HCT116 (cell line): ENCODE measurements at regions not wholly inside any gene's neighbourhood (a gene's known extent, or its start where the extent isn't known, plus 50 kb on each side); places are given as distances from the start of the nearest gene placed in this dataset.

ENCODE experiments used
- ATAC-seq: fragments of 200-7000 bp; cut with Tn5 transposase; 2 replicates; pipeline ENCODE4 v1.9.1; 2020; ENCODE audit warnings: mild to moderate bottlenecking, moderate library complexity
- BruUV-seq: library from RNA; stranded (reverse); fragments of 400-500 nt; replicated peaks from 2 replicates; lab custom pipeline; 2021; lab: Mats Ljungman, UMichigan
- CTCF ChIA-PET: fragments of 300-600 bp; sonication (Branson Sonifier 250); formaldehyde crosslinking; loops from one replicate; lab custom pipeline; 2021; ENCODE audit warnings: antibody characterized with exemption; lab: Charles Lee
- POLR2A ChIA-PET: fragments of 300-600, 350-600 bp; sonication (Branson Sonifier 250); formaldehyde crosslinking; loops from one replicate; lab custom pipeline; 2021; ENCODE audit warnings: antibody characterized with exemption; lab: Charles Lee
- RAD21 ChIA-PET, 2 experiments: fragments of 300-600 bp; sonication (Branson Sonifier 250); formaldehyde crosslinking; loops; one replicate each; lab custom pipeline; 2023; ENCODE audit warnings: low total read pairs in 2 of 2; ENCODE audit not compliant: uncharacterized antibody in 2 of 2, unreplicated experiment in 2 of 2, low non-redundant PET in 1 of 2; lab: Charles Lee
- DNase-seq: peaks from one replicate; pipeline ENCODE4 v3.0.0-alpha.2; 2010; ENCODE audit warnings: low read depth, low spot score
- H2AFZ ChIP-seq: fragments of 200-600 bp; shearing (Covaris generic), sonication (generic); 2 replicates; pipeline ENCODE4 v1.6.1; 2017; ENCODE audit warnings: low read depth, mixed run types, mixed read lengths, antibody characterized with exemption, low read length; ENCODE audit not compliant: poor library complexity, severe bottlenecking
- H3K27ac ChIP-seq: 2 replicates; pipeline ENCODE4 v1.5.1; 2012; ENCODE audit warnings: low read depth, low read length
- H3K27me3 ChIP-seq: fragments of 200-600 bp; sonication (generic); 2 replicates; pipeline ENCODE4 v1.6.1; 2016; ENCODE audit warnings: mixed run types, low read length, mixed read lengths; ENCODE audit not compliant: insufficient read depth
- H3K36me3 ChIP-seq, 2 experiments: fragments of 200-500 bp in 1 of 2; fragments of 200-600 bp in 1 of 2; sonication (Bioruptor generic) in 1 of 2; sonication (generic) in 1 of 2; 2 replicates each; pipeline versions ENCODE4 v1.5.1 to v1.6.1; 2014 to 2016; ENCODE audit warnings: low read length in 2 of 2, inconsistent platforms in 1 of 2, mixed read lengths in 1 of 2, mixed run types in 1 of 2; ENCODE audit not compliant: insufficient read depth in 2 of 2, control insufficient read depth in 1 of 2
- H3K4me1 ChIP-seq, 2 experiments: fragments of 200-600 bp in 1 of 2; sonication (generic) in 1 of 2; 2 replicates each; pipeline versions ENCODE4 v1.5.1 to v1.6.1; 2012 to 2017; ENCODE audit warnings: low read length in 2 of 2, inconsistent platforms in 1 of 2, mild to moderate bottlenecking in 1 of 2, mixed read lengths in 1 of 2, mixed run types in 1 of 2, moderate library complexity in 1 of 2; ENCODE audit not compliant: insufficient read depth in 2 of 2, control insufficient read depth in 1 of 2
- H3K4me2 ChIP-seq: fragments of 200-600 bp; sonication (generic); 2 replicates; pipeline ENCODE4 v1.6.1; 2017; ENCODE audit warnings: mixed run types, low read length, mixed read lengths
- H3K4me3 ChIP-seq, 2 experiments: fragments of 200-600 bp in 1 of 2; sonication (generic) in 1 of 2; replicated peaks in 1 of 2; 2 replicates each; pipeline ENCODE4 v1.5.1; 2011 to 2016; ENCODE audit warnings: low read length in 2 of 2, control low read depth in 1 of 2, low read depth in 1 of 2, mild to moderate bottlenecking in 1 of 2, mixed read lengths in 1 of 2, mixed run types in 1 of 2
- H3K79me2 ChIP-seq: fragments of 200-600 bp; sonication (generic); 2 replicates; pipeline ENCODE4 v1.6.1; 2017; ENCODE audit warnings: mild to moderate bottlenecking, mixed run types, low read length, moderate library complexity, mixed read lengths; ENCODE audit not compliant: insufficient read depth
- H3K9ac ChIP-seq: fragments of 200-600 bp; sonication (generic); 2 replicates; pipeline ENCODE4 v1.6.1; 2016; ENCODE audit warnings: low read length, mixed read lengths
- H3K9me2 ChIP-seq: fragments of 200-600 bp; sonication (generic), shearing (Covaris generic); 2 replicates; pipeline ENCODE4 v1.6.1; 2017; ENCODE audit warnings: mixed run types, mild to moderate bottlenecking, moderate library complexity; ENCODE audit not compliant: insufficient read depth
- H3K9me3 ChIP-seq, 2 experiments: fragments of 200-500 bp in 1 of 2; fragments of 200-600 bp in 1 of 2; sonication (Bioruptor generic) in 1 of 2; sonication (generic) in 1 of 2; 2 replicates each; pipeline ENCODE4 v1.6.1; 2014 to 2017; ENCODE audit warnings: low read length in 2 of 2, mixed read lengths in 2 of 2, inconsistent platforms in 1 of 2, low read depth in 1 of 2, mild to moderate bottlenecking in 1 of 2, mixed run types in 1 of 2, moderate library complexity in 1 of 2; ENCODE audit not compliant: control insufficient read depth in 1 of 2, insufficient read depth in 1 of 2
- H4K20me1 ChIP-seq: fragments of 200-600 bp; sonication (generic), shearing (Covaris generic); 2 replicates; pipeline ENCODE4 v1.6.1; 2017; ENCODE audit warnings: mixed run types, mild to moderate bottlenecking, moderate library complexity; ENCODE audit not compliant: insufficient read depth
- CBX3 ChIP-seq: IDR thresholded peaks from 2 replicates; pipeline ENCODE4 v1.6.1; 2012; ENCODE audit warnings: low read depth
- CEBPB ChIP-seq: IDR thresholded peaks from 2 replicates; pipeline ENCODE4 v1.6.1; 2012; ENCODE audit warnings: low read depth
- EGR1 ChIP-seq: IDR thresholded peaks from 2 replicates; pipeline ENCODE4 v1.6.1; 2012; ENCODE audit warnings: low read depth
- ELF1 ChIP-seq: IDR thresholded peaks from 2 replicates; pipeline ENCODE4 v1.6.1; 2012; ENCODE audit warnings: low read depth, borderline replicate concordance
- EZH2phosphoT487 ChIP-seq: fragments of 200-600 bp; IDR thresholded peaks from 2 replicates; pipeline ENCODE4 v1.6.1; 2018; ENCODE audit warnings: antibody characterized with exemption, borderline replicate concordance
- FOSL1 ChIP-seq: IDR thresholded peaks from 2 replicates; pipeline ENCODE4 v1.6.1; 2012; ENCODE audit warnings: low read depth
- JUND ChIP-seq: IDR thresholded peaks from 2 replicates; pipeline ENCODE4 v1.6.1; 2012
- POLR2A ChIP-seq: IDR thresholded peaks from 2 replicates; pipeline ENCODE4 v1.7.0; 2011; ENCODE audit warnings: borderline replicate concordance; ENCODE audit not compliant: insufficient read depth, insufficient read length; ENCODE audit errors: extremely low read depth
- POLR2AphosphoS5 ChIP-seq: IDR thresholded peaks from 2 replicates; pipeline ENCODE4 v1.6.1; 2011; ENCODE audit warnings: mild to moderate bottlenecking, low read depth, low read length, moderate library complexity
- SIN3A ChIP-seq: IDR thresholded peaks from 2 replicates; pipeline ENCODE4 v1.6.1; 2012; ENCODE audit warnings: low read depth
- SP1 ChIP-seq: IDR thresholded peaks from 2 replicates; pipeline ENCODE4 v1.6.1; 2012; ENCODE audit warnings: low read depth
- TCF7L2 ChIP-seq: IDR thresholded peaks from 2 replicates; pipeline ENCODE4 v1.7.0; 2011; ENCODE audit warnings: borderline replicate concordance, inconsistent platforms; ENCODE audit not compliant: insufficient read depth, insufficient read length; ENCODE audit errors: extremely low read depth
- YY1 ChIP-seq: IDR thresholded peaks from 2 replicates; pipeline ENCODE4 v1.6.1; 2011; ENCODE audit warnings: low read length, low read depth, moderate library complexity, mild to moderate bottlenecking; ENCODE audit not compliant: insufficient replicate concordance; ENCODE audit errors: extremely low read depth
- ZFX ChIP-seq: fragments of 450-650 bp; IDR thresholded peaks from 2 replicates; pipeline ENCODE4 v1.6.1; 2017
- ZNF274 ChIP-seq: fragments of 200-500 bp; sonication (Bioruptor generic); IDR thresholded peaks from 2 replicates; pipeline ENCODE4 v1.6.1; 2014; ENCODE audit warnings: mild to moderate bottlenecking, low read depth, low read length, inconsistent platforms
- intact Hi-C: fragments of 100-400 bp; cut with micrococcal nuclease; formaldehyde crosslinking; loops from 2 replicates; pipeline ENCODE4 v1.10.0; 2022
- TF ChIP-seq, protein P1 (sequence below): IDR thresholded peaks from 2 replicates; pipeline ENCODE4 v1.6.1; 2012
- TF ChIP-seq, protein P2 (sequence below), 3 experiments: fragments of 200-600 bp in 1 of 3; sonication (generic) in 1 of 3; IDR thresholded peaks in 2 of 3; conservative IDR thresholded peaks in 1 of 3; 2 replicates each; pipeline ENCODE4 v1.5.1; 2012 to 2017; ENCODE audit warnings: low read depth in 2 of 3, low read length in 2 of 3, antibody characterized with exemption in 1 of 3, borderline replicate concordance in 1 of 3, control low read depth in 1 of 3, mild to moderate bottlenecking in 1 of 3, mixed read lengths in 1 of 3, mixed run types in 1 of 3, moderate library complexity in 1 of 3; ENCODE audit not compliant: insufficient read depth in 1 of 3
- TF ChIP-seq, protein P3 (sequence below): IDR thresholded peaks from 2 replicates; pipeline ENCODE4 v1.6.1; 2011; ENCODE audit warnings: mild to moderate bottlenecking, low read length, moderate library complexity; ENCODE audit not compliant: insufficient replicate concordance; ENCODE audit errors: extremely low read depth
- TF ChIP-seq, protein P4 (sequence below): IDR thresholded peaks from 2 replicates; pipeline ENCODE4 v1.6.1; 2012

- Histone ChIP-seq H3K27me3 (peaks cover 9% of the 10 kb centered on the region; the same call in 1 of the 2 replicates), H2AFZ (no peak overlapping the region), H3K4me3 (no peak overlapping the region), H3K36me3 (no peaks in the 10 kb centered on the region), H3K79me2 (no peaks in the 10 kb centered on the region), H3K9me3 (no peaks in the 10 kb centered on the region), H3K9me2 (no peaks in the 10 kb centered on the region), H3K4me1 (no peaks in the 10 kb centered on the region), H3K27ac (no peak overlapping the region), H4K20me1 (no peaks in the 10 kb centered on the region), H3K4me2 (no peak overlapping the region), H3K9ac (no peak overlapping the region)
- intact Hi-C loops = no loop called here
- ChIA-PET POLR2A (no interaction called here), RAD21 (no interaction called here), CTCF (no interaction called here)
- ATAC-seq (no peak), DNase-seq (no peak)
- no TSS peak for BruUV-seq
- no peak for TF ChIP-seq ZNF274
- no peak for TF ChIP-seq YY1
- TF ChIP-seq ZFX = no peak
- TF ChIP-seq ELF1 = no peak
- no peak for TF ChIP-seq CEBPB
- TF ChIP-seq, protein P1, sequence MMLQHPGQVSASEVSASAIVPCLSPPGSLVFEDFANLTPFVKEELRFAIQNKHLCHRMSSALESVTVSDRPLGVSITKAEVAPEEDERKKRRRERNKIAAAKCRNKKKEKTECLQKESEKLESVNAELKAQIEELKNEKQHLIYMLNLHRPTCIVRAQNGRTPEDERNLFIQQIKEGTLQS = no peak
- no peak for TF ChIP-seq POLR2AphosphoS5
- no peak for TF ChIP-seq CBX3
- no peak for TF ChIP-seq POLR2A
- TF ChIP-seq JUND = no peak
- no peak for TF ChIP-seq SIN3A
- TF ChIP-seq, protein P2, sequence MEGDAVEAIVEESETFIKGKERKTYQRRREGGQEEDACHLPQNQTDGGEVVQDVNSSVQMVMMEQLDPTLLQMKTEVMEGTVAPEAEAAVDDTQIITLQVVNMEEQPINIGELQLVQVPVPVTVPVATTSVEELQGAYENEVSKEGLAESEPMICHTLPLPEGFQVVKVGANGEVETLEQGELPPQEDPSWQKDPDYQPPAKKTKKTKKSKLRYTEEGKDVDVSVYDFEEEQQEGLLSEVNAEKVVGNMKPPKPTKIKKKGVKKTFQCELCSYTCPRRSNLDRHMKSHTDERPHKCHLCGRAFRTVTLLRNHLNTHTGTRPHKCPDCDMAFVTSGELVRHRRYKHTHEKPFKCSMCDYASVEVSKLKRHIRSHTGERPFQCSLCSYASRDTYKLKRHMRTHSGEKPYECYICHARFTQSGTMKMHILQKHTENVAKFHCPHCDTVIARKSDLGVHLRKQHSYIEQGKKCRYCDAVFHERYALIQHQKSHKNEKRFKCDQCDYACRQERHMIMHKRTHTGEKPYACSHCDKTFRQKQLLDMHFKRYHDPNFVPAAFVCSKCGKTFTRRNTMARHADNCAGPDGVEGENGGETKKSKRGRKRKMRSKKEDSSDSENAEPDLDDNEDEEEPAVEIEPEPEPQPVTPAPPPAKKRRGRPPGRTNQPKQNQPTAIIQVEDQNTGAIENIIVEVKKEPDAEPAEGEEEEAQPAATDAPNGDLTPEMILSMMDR (IDR thresholded peaks at IDR 0.05 in 2 of 3, conservative IDR thresholded peaks at IDR 0.05 in 1 of 3; ENCODE audit: borderline replicate concordance in 1 of 3, insufficient read depth in 1 of 3, low read depth in 2 of 3, low read length in 2 of 3) = no peak
- no peak for TF ChIP-seq TCF7L2
- no peak for TF ChIP-seq SP1
- TF ChIP-seq EZH2phosphoT487 = no peak
- TF ChIP-seq, protein P3, sequence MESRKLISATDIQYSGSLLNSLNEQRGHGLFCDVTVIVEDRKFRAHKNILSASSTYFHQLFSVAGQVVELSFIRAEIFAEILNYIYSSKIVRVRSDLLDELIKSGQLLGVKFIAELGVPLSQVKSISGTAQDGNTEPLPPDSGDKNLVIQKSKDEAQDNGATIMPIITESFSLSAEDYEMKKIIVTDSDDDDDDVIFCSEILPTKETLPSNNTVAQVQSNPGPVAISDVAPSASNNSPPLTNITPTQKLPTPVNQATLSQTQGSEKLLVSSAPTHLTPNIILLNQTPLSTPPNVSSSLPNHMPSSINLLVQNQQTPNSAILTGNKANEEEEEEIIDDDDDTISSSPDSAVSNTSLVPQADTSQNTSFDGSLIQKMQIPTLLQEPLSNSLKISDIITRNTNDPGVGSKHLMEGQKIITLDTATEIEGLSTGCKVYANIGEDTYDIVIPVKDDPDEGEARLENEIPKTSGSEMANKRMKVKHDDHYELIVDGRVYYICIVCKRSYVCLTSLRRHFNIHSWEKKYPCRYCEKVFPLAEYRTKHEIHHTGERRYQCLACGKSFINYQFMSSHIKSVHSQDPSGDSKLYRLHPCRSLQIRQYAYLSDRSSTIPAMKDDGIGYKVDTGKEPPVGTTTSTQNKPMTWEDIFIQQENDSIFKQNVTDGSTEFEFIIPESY = no peak
- no peak for TF ChIP-seq EGR1
- no peak for TF ChIP-seq FOSL1
- TF ChIP-seq, protein P4, sequence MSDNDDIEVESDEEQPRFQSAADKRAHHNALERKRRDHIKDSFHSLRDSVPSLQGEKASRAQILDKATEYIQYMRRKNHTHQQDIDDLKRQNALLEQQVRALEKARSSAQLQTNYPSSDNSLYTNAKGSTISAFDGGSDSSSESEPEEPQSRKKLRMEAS = no peak
These were observed 266.3 kb downstream of the ZNF516 start for GRCh38 chr18:76228716-76229115.
